Activated gamma-delta T cell (primary cell): ENCODE measurements at regions not wholly inside any gene's neighbourhood (a gene's known extent, or its start where the extent isn't known, plus 50 kb on each side); places are given as distances from the start of the nearest gene placed in this dataset.

Experiments
- DNase-seq: peaks from one replicate; lab custom pipeline; 2025; lab: John Stamatoyannopoulos, UW

DNA sequence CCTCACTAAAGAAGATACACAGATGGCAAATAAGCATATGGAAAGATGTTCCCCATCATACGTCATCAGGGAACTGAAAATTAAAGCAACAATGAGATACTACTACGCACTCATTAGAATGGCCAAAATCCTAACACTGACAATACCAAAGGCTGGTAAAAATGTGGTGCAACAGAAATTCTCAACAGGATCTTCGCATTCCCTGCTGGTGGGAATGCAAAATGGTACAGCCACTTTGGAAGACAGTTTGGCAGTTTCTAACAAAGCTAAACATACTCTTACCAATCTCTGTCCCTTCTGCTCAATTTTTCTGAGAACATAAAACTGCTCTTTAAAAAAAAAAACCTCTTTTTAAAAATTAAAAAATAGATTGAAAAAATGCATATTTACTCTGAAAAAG, 300.2 kb downstream of the FBXW7 start:
- DNase-seq, result no peak

DNA sequence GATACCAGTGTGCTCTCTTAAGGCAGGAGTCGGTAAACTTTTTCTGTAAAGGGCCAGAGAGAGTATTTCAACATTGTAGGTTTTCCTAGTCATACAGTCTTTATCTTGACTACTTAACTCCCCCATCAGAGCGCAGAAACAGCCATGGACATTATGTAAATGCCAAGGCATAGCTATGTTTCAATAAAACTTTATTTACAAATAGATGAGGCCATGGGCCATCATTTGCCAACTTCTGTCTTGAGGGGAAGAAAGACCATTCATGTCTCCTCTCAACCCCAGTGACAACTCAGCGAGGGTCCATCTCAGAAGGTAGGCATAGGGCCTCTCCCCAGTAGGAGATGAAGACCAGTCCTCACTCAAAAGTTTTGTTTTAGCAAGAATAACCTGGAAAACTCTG, 301.3 kb downstream of the FBXW7 start:
- no peak for DNase-seq

GRCh38 chr4:152232271-152232670, 303.6 kb downstream of the FBXW7 start:
- no peak for DNase-seq

DNA sequence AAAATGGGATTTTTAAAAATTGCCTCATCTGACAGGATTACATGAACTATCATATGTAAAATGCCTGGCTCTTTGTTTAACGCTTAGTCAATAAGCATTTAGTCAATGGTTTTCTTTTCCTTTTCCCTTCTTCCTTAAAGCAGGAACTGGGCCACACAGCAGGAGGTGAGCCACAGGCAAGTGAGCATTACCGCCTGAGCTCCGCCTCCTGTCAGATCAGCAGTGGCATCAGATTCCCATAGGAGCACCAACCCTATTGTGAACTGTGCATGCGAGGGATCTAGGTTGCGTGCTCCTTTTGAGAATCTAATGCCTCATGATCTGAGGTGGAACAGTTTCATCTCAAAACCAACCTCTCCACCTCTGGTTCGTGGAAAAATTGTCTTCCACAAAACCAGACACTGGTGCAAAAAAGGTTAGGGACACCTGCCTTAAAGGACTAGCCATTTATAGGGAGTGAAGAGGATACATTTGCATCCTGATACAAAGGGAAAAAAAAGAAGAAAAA, 306.1 kb downstream of the FBXW7 start:
- DNase-seq, result no peak

- DNase-seq, result no peak
Measured at GRCh38 chr4:152225680-152226079, 310.2 kb downstream of the FBXW7 start.

DNA sequence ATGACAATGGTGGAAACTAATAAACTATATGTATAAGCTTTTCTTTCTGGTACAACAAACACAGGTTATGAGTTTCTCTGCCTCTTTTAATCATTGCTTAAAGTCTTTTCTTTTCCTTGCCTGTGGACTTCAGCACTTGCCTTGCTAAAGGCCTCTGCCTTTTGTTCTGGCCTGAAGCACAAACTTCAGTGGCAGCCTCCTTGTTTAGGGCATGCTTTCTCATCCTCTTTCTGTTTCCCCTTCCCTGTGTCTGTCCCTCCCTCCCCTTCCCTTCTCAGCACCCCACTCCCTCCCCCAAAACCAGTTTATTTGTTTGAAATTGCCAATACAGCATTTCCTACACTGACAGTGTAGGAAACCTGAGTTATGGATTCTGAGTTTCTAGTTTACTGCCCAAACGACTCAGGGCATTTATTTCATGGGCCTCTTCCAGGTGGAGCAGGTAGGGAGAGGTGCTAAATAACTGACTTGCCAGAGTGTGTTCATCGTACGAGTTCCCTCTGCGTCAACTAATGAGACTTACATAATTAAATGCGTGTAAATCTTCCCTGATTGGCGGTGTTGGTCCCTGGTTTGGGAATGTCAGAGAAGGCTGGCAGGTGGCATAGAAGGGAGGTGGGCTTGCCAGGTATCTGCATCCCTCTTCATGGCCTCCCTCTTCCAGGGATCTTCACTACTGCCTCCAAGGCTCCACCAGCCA, 311.0 kb downstream of the FBXW7 start:
- no peak for DNase-seq

DNA sequence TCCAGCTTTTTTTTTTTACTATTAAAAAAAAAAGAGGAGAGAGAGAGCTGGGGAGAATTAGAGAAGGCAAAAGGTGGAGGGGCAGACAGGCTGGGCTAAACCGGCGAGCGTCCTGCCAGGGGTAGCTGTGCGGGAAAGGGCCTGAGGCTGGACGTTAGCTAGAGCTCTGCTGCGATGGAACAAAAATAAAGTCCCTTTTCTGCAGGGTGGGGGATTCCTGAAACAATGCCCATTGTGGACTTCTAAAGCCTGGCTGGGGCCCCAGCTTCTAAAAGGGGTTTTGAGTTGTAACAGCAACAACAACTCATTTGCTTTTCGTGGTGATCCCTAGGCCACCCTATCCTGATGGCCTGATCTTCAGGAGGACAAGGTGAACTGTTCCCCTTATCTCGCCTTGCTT, 311.7 kb downstream of the FBXW7 start:
- no peak for DNase-seq

GRCh38 chr4:152223600-152223999, 312.3 kb downstream of the FBXW7 start:
- DNase-seq, result no peak

DNA sequence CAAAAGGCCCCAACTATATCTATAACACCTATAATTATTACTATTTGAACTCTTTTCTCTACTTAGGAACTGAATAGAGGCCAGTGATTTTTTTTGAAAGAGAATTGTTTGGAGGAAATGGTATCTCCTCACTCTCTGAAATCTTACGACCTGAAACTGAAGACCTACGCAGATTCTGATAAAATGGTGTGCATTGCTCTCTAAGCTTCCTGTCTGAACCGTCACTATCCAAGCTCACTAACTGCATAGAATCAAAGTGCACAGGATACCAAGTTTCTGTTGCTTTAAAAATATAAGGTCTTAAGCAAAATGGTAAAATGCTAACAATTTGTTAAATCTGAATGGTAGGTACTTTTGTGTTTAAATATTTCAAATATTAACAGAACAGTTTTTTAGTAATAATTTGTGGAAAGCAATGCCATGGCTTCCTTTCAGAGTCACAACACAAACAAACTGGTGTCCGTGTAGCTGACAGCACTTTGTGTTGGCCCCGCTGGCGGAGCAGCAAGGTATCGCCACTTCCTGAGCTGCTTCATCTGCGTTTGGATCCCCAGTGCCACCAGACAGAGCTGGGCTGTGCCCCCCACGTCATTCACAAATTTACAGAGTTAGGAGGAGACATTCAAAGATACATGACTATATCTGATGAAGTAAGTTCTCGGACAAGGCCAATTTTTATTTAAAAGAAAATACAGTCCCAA, 313.9 kb downstream of the FBXW7 start:
- DNase-seq, result no peak

- DNase-seq, result no peak
Measured at GRCh38 chr4:152220201-152220666, 315.7 kb downstream of the FBXW7 start.

- DNase-seq, result no peak
Measured at GRCh38 chr4:152218576-152218975, 317.3 kb downstream of the FBXW7 start.

- DNase-seq, result no peak
Measured at GRCh38 chr4:152217896-152218295, 318.0 kb downstream of the FBXW7 start.

DNA sequence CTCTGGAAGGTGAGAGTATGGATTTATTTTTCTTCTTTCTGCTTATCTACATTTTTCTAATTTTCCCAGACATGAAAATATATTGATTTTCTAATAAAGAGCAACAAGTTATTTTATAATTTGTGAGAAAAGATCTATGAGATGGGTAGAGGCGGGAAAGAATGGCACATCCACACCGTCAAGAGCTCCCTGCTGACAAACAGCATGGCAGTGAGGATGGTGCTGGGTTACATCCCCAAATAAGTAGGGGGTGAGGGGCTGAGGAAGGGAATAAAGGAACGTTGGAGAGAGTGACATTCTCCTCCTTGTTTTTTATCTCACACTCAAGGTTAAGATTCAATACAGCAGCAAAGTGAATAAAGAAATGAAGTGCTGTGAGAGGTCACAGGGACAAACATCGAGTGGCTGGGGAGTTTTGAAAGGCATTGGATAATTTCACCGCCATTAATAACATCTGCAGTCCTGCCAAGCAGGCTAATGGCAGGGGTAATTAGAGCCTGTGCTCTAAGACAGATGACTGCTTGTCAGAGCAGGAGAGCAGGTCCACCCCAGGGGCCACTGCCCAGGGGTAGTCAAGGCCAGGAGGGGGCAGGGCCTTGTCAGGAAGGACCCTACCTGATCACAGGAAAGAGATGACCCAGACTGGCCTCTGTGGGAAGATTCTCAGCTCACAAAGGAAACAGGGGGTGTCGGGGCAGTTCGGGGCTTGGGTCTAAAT, 323.8 kb downstream of the FBXW7 start:
- DNase-seq, result no peak

DNA sequence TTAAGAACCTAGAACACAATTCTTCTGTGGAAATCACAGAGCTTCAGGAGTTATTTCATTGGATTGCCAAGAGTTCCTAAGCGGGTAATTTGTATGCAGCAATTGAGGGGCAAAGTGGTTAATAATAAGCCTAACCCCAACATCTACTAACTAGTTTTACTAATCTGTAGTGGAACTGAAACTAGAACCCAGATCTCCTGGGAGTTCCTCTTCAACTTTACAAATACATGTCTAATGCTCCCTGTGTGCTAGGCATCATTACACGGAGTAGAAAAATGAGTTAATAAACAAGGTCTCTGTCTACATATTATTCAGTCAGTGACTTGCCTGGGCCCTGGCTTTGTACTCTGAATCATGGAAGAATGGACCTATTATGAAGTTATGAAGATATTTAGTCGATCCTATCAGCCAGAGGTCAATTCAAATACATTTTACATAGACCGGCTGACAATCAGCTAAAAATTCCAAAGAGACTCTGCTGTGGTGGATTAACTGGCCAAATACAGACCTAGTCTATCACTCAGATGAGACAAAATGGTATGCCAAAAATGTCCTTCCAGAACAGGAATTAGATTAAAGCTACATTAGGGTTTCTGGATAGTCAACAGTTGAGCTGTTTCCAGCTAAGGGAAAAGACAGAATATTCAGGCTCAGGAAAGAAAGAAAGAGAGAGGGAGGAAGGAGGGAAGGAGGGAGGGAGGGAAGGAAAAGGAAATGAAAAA, 326.0 kb downstream of the FBXW7 start:
- DNase-seq, result no peak

- no peak for DNase-seq
Measured at GRCh38 chr4:152207378-152207720, 328.5 kb downstream of the FBXW7 start.

DNA sequence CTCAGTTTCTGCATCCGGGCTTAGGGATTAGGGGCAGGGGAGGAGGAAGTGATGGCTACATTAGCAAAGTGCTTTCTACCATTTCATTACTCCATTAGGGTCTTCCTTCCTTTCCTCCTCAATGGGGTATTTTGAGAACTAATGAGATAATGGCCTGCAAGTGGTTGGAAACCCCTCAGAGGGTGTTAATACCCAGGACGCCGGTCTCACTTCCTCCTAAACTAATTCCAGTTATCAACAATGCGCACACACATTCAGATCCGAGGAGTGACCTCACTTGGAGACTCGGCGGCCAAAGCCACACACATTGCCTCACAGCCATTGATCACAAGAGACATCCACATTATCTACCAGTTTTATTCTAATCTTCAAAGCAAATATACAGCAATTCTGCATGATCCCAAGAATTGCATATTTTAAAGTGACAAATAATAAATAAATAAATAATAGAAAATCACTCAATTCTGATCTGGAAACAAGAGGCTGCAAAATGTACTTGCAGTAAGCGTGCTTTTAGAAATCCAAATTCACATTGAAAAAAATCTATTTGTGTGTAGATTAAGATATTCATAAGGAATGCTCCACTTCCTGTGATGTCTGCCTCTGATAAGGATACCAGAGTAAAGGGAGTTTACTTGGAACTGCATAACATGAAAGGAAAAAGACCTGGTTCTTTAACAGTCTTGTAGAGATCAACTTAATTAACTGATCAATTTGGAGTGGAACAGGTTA, 329.1 kb downstream of the FBXW7 start:
- DNase-seq, result no peak

- no peak for DNase-seq
Measured at GRCh38 chr4:152206185-152206584, 329.7 kb downstream of the FBXW7 start.

- no peak for DNase-seq
Measured at GRCh38 chr4:152202415-152202814, 333.5 kb downstream of the FBXW7 start.

- DNase-seq, result no peak
Measured at GRCh38 chr4:152200511-152201333, 335.2 kb downstream of the FBXW7 start.

GRCh38 chr4:152197211-152197610, 338.7 kb downstream of the FBXW7 start:
- DNase-seq, result no peak

GRCh38 chr4:152195888-152196287, 340.0 kb downstream of the FBXW7 start:
- no peak for DNase-seq
